Activated CD4-positive, alpha-beta memory T cell treated with anti-CD3 and anti-CD28 coated beads for 36 hours (primary cell): ENCODE measurements at regions not wholly inside any gene's neighbourhood (a gene's known extent, or its start where the extent isn't known, plus 50 kb on each side); places are given as distances from the start of the nearest gene placed in this dataset.

ENCODE experiments used
- CTCF ChIA-PET: fragments of 350-600 bp; sonication (Branson Sonifier 250); formaldehyde crosslinking; loops from one replicate; lab custom pipeline; 2021; ENCODE audit warnings: antibody characterized with exemption, inconsistent platforms; lab: Charles Lee
- POLR2A ChIA-PET: fragments of 350-600 bp; sonication (Branson Sonifier 250); formaldehyde crosslinking; loops from one replicate; lab custom pipeline; 2021; ENCODE audit warnings: antibody characterized with exemption; lab: Charles Lee
- DNase-seq: peaks from one replicate; pipeline ENCODE4 v3.0.0-alpha.2; 2020
- H3K27ac Mint-ChIP-seq: one replicate; pipeline ENCODE4 v1.8.0; 2021; ENCODE audit warnings: mixed read lengths
- H3K27me3 Mint-ChIP-seq: one replicate; pipeline ENCODE4 v1.8.0; 2021; ENCODE audit warnings: mixed read lengths
- H3K36me3 Mint-ChIP-seq: one replicate; pipeline ENCODE4 v1.8.0; 2021; ENCODE audit warnings: mixed read lengths
- H3K4me1 Mint-ChIP-seq: one replicate; pipeline ENCODE4 v1.8.0; 2021; ENCODE audit warnings: low read depth, mixed read lengths
- H3K4me3 Mint-ChIP-seq: one replicate; pipeline ENCODE4 v1.8.0; 2021; ENCODE audit warnings: mild to moderate bottlenecking, mixed read lengths
- H3K9me3 Mint-ChIP-seq: one replicate; pipeline ENCODE4 v1.8.0; 2021; ENCODE audit warnings: mixed read lengths
- intact Hi-C: fragments of 100-400 bp; cut with micrococcal nuclease; formaldehyde crosslinking; loops from one replicate; pipeline ENCODE4 v1.15.1; 2023

DNA sequence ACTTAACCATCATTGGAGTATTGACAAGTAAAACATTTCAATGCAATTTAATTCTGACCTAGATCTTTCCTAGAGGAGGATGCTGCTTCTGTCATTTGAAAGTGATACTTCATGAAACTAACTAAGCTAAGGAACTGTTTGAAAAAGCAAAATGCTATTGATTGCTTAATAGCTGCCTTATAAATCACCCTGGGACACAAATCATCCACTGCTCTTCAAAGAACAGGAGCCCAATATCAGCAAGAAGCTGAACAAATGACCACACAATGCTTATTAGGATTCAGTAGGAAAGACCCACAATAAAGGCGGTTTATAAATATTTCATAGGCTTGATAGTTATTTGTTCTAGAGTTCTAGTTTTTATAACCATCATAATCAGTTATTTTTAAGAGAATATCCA is 216.3 kb downstream of the TEX36 start:
- intact Hi-C loops = no loop called here
- DNase-seq = no peak
- Mint-ChIP-seq H3K9me3 (no peaks in the 10 kb centered on the region), H3K4me3 (no peak overlapping the region), H3K27me3 (no peaks in the 10 kb centered on the region), H3K36me3 (no peaks in the 10 kb centered on the region), H3K27ac (no peak overlapping the region), H3K4me1 (no peaks in the 10 kb centered on the region)
- ChIA-PET CTCF (no interaction called here), POLR2A (no interaction called here)

DNA sequence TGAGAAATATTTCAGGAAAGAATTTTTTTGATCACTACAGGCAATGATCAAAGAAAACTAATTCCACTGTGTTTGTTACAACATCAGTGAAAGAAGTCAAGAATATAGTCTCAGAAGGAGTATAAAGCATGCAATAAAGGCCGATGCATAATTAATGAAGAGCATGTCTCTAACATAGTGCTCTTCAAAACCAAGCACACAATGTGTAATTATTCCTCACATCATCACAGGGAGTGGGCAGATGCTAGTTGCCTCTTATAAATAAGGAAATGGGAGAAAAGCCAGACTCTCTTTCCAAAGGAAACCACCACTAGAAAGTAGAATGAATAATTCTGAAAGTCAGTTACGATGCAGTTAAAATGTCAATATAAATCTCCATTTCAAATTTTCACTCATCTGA is 220.1 kb downstream of the TEX36 start:
- no peaks in the 10 kb centered on the region for H3K27me3 Mint-ChIP-seq
- H3K4me3 Mint-ChIP-seq = no peak overlapping the region
- H3K4me1 Mint-ChIP-seq = no peaks in the 10 kb centered on the region
- H3K27ac Mint-ChIP-seq = no peak overlapping the region
- no peaks in the 10 kb centered on the region for H3K9me3 Mint-ChIP-seq
- no peaks in the 10 kb centered on the region for H3K36me3 Mint-ChIP-seq
- POLR2A ChIA-PET = no interaction called here
- CTCF ChIA-PET = no interaction called here
- intact Hi-C loops = no loop called here
- DNase-seq = no peak

DNA sequence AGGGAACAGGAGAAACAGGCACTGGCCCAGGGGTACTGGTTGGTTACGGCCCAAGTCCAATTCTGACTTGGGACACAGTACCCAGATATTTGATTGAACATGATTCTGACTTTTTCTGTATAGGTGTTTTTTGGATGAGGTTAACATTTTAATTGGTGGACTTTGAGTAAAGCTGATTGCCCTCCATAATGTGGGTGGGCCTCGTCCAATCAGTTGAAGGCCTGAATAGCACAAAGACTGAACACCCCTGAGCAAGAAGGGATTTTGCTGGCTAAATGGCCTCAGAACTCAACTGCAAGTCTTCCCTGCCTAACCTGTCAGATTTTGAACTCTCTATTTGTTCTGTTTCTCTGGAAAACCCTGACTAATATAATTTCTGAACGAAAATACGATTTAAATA is 222.6 kb downstream of the TEX36 start:
- no peak for DNase-seq
- Mint-ChIP-seq H3K9me3 (no peaks in the 10 kb centered on the region), H3K4me3 (no peak overlapping the region), H3K27me3 (no peaks in the 10 kb centered on the region), H3K27ac (no peak overlapping the region), H3K36me3 (no peaks in the 10 kb centered on the region), H3K4me1 (no peaks in the 10 kb centered on the region)
- POLR2A ChIA-PET = no interaction called here
- intact Hi-C loops = no loop called here
- CTCF ChIA-PET = no interaction called here

DNA sequence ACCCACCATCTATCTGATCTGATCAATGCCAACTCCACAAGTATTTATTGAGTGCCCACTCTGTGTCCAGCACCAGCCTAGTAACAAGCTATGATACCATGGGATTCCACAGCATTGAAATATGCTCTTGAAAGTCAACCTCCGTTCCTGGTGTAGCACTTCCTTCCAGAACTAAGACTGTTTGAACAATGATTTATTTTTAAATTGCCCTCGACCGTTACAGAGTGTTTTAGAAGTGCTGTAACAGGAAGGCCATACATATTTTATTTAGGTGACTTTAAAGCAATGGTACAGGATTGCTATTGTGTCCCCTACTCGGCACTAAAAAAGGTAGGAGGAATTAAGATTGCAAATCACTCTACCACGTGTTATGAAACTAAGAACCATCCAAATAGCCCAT is 225.6 kb downstream of the TEX36 start:
- intact Hi-C loops = no loop called here
- no peak overlapping the region for H3K4me3 Mint-ChIP-seq

DNA sequence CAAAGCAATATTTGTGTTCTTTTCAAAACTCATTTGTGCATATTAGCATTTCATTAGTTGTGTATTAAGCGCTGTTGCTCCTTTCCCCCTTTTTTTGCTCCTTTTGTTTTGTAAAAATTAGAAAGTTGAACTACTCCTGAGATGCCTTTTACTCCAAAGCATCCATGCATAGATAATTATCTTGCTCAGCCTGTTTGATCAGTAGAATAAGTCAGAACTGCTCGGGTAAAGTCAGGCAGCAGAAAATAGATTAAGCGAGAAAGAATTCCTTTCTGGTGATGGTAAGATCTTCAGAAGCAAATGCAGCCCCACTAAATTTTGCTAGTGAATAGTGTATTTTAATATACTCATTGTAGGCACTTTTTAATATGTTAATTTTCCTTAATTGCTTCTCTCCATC is 227.1 kb downstream of the TEX36 start:
- ChIA-PET POLR2A (no interaction called here), CTCF (no interaction called here)
- H3K4me1 Mint-ChIP-seq = no peaks in the 10 kb centered on the region
- intact Hi-C loops = no loop called here
- no peak for DNase-seq
- no peak overlapping the region for H3K27ac Mint-ChIP-seq
- H3K4me3 Mint-ChIP-seq = no peak overlapping the region
- H3K36me3 Mint-ChIP-seq = no peaks in the 10 kb centered on the region
- no peaks in the 10 kb centered on the region for H3K27me3 Mint-ChIP-seq
- no peaks in the 10 kb centered on the region for H3K9me3 Mint-ChIP-seq

More for the DNA sequence above, 225.6 kb downstream of the TEX36 start:
- no peaks in the 10 kb centered on the region for H3K4me1 Mint-ChIP-seq
- CTCF ChIA-PET = interaction anchor here (0.7 kb wide), 1 partner anchor 10 kb away, joined by 3 read pairs; no protein-coding TSS in a partner anchor
- no peaks in the 10 kb centered on the region for H3K36me3 Mint-ChIP-seq
- POLR2A ChIA-PET = no interaction called here
- H3K27me3 Mint-ChIP-seq = no peaks in the 10 kb centered on the region
- no peak overlapping the region for H3K27ac Mint-ChIP-seq
- H3K9me3 Mint-ChIP-seq = no peaks in the 10 kb centered on the region
- DNase-seq = no peak

DNA sequence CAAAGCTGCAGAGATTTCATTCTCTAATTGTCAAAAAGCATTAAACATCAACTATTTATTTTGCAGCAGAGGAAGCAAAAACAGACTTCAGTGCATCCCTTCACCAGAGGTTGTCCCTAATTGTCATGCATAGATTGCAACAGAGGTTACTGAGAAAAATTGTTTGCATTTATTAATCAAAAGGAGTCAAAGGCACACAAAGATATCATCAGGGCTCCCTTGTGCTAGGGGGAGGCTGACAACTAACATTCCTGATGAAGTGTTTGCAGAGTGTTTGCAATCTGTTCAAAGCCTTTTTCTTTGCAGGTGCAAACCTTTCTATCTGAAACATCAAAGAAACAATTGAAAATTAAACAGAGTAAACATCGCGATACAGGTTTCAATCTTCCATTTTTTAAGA is 227.5 kb downstream of the TEX36 start:
- POLR2A ChIA-PET = no interaction called here
- no peaks in the 10 kb centered on the region for H3K9me3 Mint-ChIP-seq
- CTCF ChIA-PET = no interaction called here
- intact Hi-C loops = no loop called here
- H3K4me3 Mint-ChIP-seq = no peak overlapping the region
- no peak for DNase-seq
- H3K27ac Mint-ChIP-seq = no peak overlapping the region
- H3K36me3 Mint-ChIP-seq = no peaks in the 10 kb centered on the region
- H3K27me3 Mint-ChIP-seq = no peaks in the 10 kb centered on the region
- H3K4me1 Mint-ChIP-seq = no peaks in the 10 kb centered on the region

DNA sequence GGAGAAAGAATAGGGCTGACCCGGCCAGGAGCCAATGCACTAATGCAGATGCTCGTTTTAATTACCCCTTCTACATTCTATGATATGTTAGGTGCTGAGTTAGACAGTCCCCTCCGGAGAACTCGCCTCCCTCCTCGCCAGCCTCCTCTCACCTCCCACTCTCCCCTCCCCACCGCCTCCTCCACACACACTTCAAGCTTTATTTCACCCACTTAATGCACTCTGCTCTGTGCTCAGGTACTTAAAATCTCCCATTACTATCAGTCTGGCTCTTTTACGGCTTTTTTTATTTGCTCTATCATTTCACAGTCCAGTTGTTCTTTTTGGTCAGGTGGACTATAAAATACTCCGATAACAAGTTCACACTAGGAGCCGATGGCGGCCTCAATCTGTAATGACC is 231.6 kb downstream of the TEX36 start:
- POLR2A ChIA-PET = no interaction called here
- Mint-ChIP-seq H3K27ac (no peak overlapping the region), H3K9me3 (no peaks in the 10 kb centered on the region), H3K4me1 (no peaks in the 10 kb centered on the region), H3K4me3 (no peak overlapping the region), H3K27me3 (no peaks in the 10 kb centered on the region), H3K36me3 (no peaks in the 10 kb centered on the region)
- no peak for DNase-seq
- CTCF ChIA-PET = no interaction called here
- intact Hi-C loops = no loop called here

DNA sequence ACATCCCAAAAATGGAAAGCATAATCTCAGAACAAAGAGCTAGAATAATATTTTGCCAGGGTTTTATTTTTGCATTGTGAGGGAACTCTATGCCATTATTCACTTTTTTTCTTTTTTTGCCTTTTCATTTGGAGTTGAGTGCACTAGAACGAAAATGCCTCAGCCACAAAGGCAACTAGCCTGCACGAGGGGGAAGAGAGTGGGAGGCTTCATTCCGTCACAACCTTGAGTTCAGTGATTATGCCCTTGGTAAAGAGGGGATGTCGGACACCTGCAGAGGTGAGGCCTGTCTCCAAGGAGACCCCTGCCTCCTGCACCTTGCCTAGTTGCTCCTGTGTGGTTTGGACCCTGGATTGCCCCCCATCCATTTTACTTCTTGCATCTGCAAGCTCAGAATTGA is 232.7 kb downstream of the TEX36 start:
- CTCF ChIA-PET = no interaction called here
- intact Hi-C loops = no loop called here
- no peaks in the 10 kb centered on the region for H3K9me3 Mint-ChIP-seq
- no peaks in the 10 kb centered on the region for H3K27me3 Mint-ChIP-seq
- no peak overlapping the region for H3K4me3 Mint-ChIP-seq
- H3K36me3 Mint-ChIP-seq = no peaks in the 10 kb centered on the region
- POLR2A ChIA-PET = no interaction called here
- H3K27ac Mint-ChIP-seq = no peak overlapping the region
- DNase-seq = no peak
- no peaks in the 10 kb centered on the region for H3K4me1 Mint-ChIP-seq

DNA sequence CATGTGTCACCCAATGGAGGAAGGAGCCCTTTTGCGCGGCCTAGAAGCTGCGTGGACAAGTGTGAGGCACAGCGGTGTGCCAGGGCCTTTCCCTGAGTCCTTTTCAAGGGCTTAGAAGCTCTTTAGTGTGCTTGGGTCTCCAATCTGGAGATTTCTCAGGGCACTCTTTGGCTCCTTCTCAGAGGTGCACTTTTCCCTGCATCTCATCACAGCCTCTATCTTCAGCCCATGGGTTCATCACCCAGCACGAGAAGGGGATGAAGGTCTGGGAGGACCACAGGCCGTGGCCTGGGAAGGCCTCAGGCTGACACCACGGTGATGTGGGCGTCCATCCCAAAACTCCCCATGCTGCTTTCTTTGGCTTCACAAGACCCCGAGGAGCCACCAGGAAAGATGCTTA is 233.4 kb downstream of the TEX36 start:
- Mint-ChIP-seq H3K4me1 (no peaks in the 10 kb centered on the region), H3K36me3 (no peaks in the 10 kb centered on the region), H3K27ac (no peak overlapping the region), H3K9me3 (no peaks in the 10 kb centered on the region), H3K4me3 (no peak overlapping the region), H3K27me3 (no peaks in the 10 kb centered on the region)
- DNase-seq = no peak
- ChIA-PET POLR2A (no interaction called here), CTCF (no interaction called here)
- intact Hi-C loops = no loop called here

DNA sequence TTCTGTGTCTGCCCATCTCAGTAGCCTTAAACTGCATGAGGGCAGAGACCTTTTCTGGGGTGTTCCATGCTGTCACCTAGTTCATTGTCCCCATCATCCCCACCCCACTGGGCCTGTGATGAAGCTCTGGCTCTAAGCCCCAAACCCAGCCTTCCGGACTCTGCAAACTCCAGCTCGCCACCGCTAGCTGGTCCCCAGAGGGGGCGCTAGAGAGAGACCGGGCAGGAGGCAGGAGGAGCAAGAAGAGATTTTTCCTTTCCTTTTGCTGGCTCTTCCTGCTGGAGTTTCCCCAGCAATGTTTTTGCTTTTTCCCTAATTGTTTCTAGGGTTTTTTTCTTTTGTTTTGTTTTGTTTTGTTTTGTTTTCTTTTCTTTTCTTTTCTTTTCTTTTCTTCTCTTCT is 234.4 kb downstream of the TEX36 start:
- ChIA-PET POLR2A (no interaction called here), CTCF (no interaction called here)
- Mint-ChIP-seq H3K27ac (no peak overlapping the region), H3K4me1 (no peaks in the 10 kb centered on the region), H3K4me3 (no peak overlapping the region), H3K36me3 (no peaks in the 10 kb centered on the region), H3K9me3 (peaks cover 2% of the 10 kb centered on the region), H3K27me3 (no peaks in the 10 kb centered on the region)
- DNase-seq = no peak
- intact Hi-C loops = no loop called here

DNA sequence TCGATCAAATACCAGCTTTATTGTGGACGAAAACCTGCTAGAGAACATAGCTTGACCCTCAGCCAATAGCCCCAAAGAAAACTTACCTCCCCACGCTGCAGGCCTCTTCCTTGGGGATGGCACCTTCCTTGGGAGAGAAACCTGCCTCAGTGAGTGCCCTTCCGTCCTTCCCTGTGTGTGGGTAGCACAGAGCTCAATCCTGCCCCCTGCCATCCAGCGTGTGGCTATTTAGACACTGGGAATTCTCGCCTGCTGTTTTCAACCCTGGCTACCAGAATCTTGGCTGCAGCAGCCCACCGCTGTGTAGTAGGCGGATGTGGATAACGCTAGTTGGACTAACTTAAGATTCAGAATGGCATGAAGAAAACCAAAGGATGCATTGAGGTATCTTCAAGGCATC is 238.2 kb downstream of the TEX36 start:
- Mint-ChIP-seq H3K4me1 (no peaks in the 10 kb centered on the region), H3K4me3 (no peak overlapping the region), H3K27me3 (no peaks in the 10 kb centered on the region), H3K9me3 (peaks cover 2% of the 10 kb centered on the region), H3K36me3 (no peaks in the 10 kb centered on the region), H3K27ac (no peak overlapping the region)
- ChIA-PET CTCF (no interaction called here), POLR2A (no interaction called here)
- DNase-seq = no peak
- intact Hi-C loops = no loop called here

DNA sequence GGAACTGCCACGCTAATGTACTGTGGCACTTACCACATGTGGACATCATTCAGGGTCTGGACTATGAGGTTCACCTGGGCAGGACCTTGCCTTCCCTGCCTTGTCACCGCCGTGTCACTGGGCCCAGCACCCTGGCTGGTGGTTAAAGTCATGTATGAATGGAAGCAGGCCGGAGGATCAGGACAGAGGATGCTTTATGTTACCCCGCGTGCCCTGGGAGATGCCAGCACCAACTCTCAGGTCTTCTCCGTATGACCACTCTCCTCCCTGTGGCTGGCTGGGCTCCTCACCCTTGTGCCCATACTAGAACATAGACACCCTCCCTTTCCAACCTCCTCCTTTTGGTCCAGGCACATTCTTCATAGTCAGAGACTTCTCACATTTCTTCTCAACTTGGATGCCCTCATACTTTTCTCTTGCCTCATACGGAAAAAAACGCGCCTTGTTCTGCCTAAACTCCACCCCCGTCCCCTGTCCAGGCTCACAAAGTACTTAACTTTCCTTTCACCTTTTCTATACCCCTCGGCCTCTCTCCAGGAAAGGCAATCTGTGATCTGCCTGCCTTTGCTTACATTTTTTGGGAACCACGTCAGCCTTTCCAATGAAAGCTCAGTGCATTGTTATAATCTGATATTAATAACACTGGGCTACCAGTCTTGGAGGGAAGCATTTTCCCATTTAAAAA is 240.0 kb downstream of the TEX36 start:
- DNase-seq = no peak
- ChIA-PET POLR2A (no interaction called here), CTCF (no interaction called here)
- H3K27me3 Mint-ChIP-seq = no peaks in the 10 kb centered on the region
- H3K4me1 Mint-ChIP-seq = no peaks in the 10 kb centered on the region
- no peaks in the 10 kb centered on the region for H3K36me3 Mint-ChIP-seq
- no peak overlapping the region for H3K27ac Mint-ChIP-seq
- H3K4me3 Mint-ChIP-seq = no peak overlapping the region
- peaks cover 2% of the 10 kb centered on the region for H3K9me3 Mint-ChIP-seq
- intact Hi-C loops = no loop called here

DNA sequence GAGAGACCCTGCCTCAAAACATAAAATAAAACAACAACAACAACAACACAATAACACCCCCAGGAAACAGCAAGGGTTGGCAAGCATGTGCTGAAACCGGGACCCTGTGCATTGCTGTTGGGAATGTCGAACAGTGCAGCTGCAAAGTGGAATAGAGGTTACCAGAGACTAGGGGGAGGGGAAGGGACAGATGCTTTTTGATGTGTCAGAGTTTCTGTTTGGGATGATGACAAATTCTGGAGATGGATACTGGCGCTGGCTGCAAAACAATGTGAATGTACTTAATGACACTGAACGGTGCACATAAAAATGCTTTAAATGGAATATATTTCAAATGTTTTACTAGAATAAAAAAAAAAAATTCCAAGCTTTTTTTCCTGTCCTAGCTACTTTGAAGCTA is 241.8 kb downstream of the TEX36 start:
- no peak overlapping the region for H3K27ac Mint-ChIP-seq
- H3K4me3 Mint-ChIP-seq = no peak overlapping the region
- DNase-seq = no peak
- intact Hi-C loops = no loop called here
- H3K27me3 Mint-ChIP-seq = no peaks in the 10 kb centered on the region
- H3K9me3 Mint-ChIP-seq = peaks cover 2% of the 10 kb centered on the region
- H3K4me1 Mint-ChIP-seq = no peaks in the 10 kb centered on the region
- CTCF ChIA-PET = no interaction called here
- no peaks in the 10 kb centered on the region for H3K36me3 Mint-ChIP-seq
- POLR2A ChIA-PET = no interaction called here
